ENCODE measurements at regions not wholly inside any gene's neighbourhood (a gene's known extent, or its start where the extent isn't known, plus 50 kb on each side); places are given as distances from the start of the nearest gene placed in this dataset.

GRCh38 chr5:130268489-130268888, 364.2 kb downstream of the CHSY3 start:
- Mint-ChIP-seq H3K36me3 (no peaks in the 10 kb centered on the region), H3K9me3 (no peaks in the 10 kb centered on the region), H3K4me3 (no peak overlapping the region), H3K4me1 (no peaks in the 10 kb centered on the region), H3K27ac (no peak overlapping the region), H3K27me3 (no peaks in the 10 kb centered on the region)
- H3K9me3 ChIP-seq (ENCODE audit: low read length) = no peaks in the 10 kb centered on the region
- DNase-seq = no peak
- POLR2A ChIA-PET = no interaction called here
- H3K4me3 ChIP-seq (ENCODE audit: low read length) = no peak overlapping the region
- H3K4me1 ChIP-seq (ENCODE audit: insufficient read depth, low read length) = no peaks in the 10 kb centered on the region
- no peak overlapping the region for H3K27ac ChIP-seq (ENCODE audit: low read depth, low read length)
- H3K27me3 ChIP-seq (ENCODE audit: insufficient read depth, low read length, poor library complexity, severe bottlenecking) = no peaks in the 10 kb centered on the region
- no peaks in the 10 kb centered on the region for H3K36me3 ChIP-seq (ENCODE audit: insufficient read depth, low read length)
- CTCF ChIA-PET = no interaction called here

GRCh38 chr5:130267926-130268325, 363.7 kb downstream of the CHSY3 start:
- ChIA-PET POLR2A (no interaction called here), CTCF (no interaction called here)
- H3K36me3 ChIP-seq (ENCODE audit: insufficient read depth, low read length) = no peaks in the 10 kb centered on the region
- H3K27ac Mint-ChIP-seq = no peak overlapping the region
- no peaks in the 10 kb centered on the region for H3K36me3 Mint-ChIP-seq
- no peaks in the 10 kb centered on the region for H3K27me3 ChIP-seq (ENCODE audit: insufficient read depth, low read length, poor library complexity, severe bottlenecking)
- DNase-seq = no peak
- H3K27ac ChIP-seq (ENCODE audit: low read depth, low read length) = no peak overlapping the region
- no peak overlapping the region for H3K4me3 ChIP-seq (ENCODE audit: low read length)
- H3K4me1 ChIP-seq (ENCODE audit: insufficient read depth, low read length) = no peaks in the 10 kb centered on the region
- H3K4me3 Mint-ChIP-seq = no peak overlapping the region
- H3K27me3 Mint-ChIP-seq = peaks cover 0 to 2% of the 10 kb centered on the region in 2 donors
- H3K9me3 Mint-ChIP-seq = no peaks in the 10 kb centered on the region
- H3K4me1 Mint-ChIP-seq = no peaks in the 10 kb centered on the region
- no peaks in the 10 kb centered on the region for H3K9me3 ChIP-seq (ENCODE audit: low read length)

GRCh38 chr5:130260481-130260880, 356.2 kb downstream of the CHSY3 start:
- no peak overlapping the region for H3K27ac Mint-ChIP-seq
- H3K4me3 Mint-ChIP-seq = no peak overlapping the region
- H3K36me3 ChIP-seq (ENCODE audit: insufficient read depth, low read length) = no peaks in the 10 kb centered on the region
- no peaks in the 10 kb centered on the region for H3K4me1 Mint-ChIP-seq
- ChIA-PET CTCF (no interaction called here), POLR2A (no interaction called here)
- no peaks in the 10 kb centered on the region for H3K9me3 ChIP-seq (ENCODE audit: low read length)
- peaks cover 0 to 3% of the 10 kb centered on the region in 2 donors for H3K27me3 Mint-ChIP-seq
- peaks cover under 1 to 9% (median 4%) of the 10 kb centered on the region in 5 donors for H3K9me3 Mint-ChIP-seq
- H3K27me3 ChIP-seq (ENCODE audit: insufficient read depth, low read length, poor library complexity, severe bottlenecking) = no peaks in the 10 kb centered on the region
- no peaks in the 10 kb centered on the region for H3K36me3 Mint-ChIP-seq
- H3K4me1 ChIP-seq (ENCODE audit: insufficient read depth, low read length) = no peaks in the 10 kb centered on the region
- no peak for DNase-seq
- no peak overlapping the region for H3K4me3 ChIP-seq (ENCODE audit: low read length)
- H3K27ac ChIP-seq (ENCODE audit: low read depth, low read length) = no peak overlapping the region

GRCh38 chr5:130251931-130252330, 347.7 kb downstream of the CHSY3 start:
- DNase-seq = no peak
- POLR2A ChIA-PET = no interaction called here
- H3K9me3 ChIP-seq (ENCODE audit: low read length) = no peaks in the 10 kb centered on the region
- no peaks in the 10 kb centered on the region for H3K4me1 ChIP-seq (ENCODE audit: insufficient read depth, low read length)
- Mint-ChIP-seq H3K9me3 (peaks cover 3 to 12% (median 6%) of the 10 kb centered on the region in 5 donors), H3K36me3 (no peaks in the 10 kb centered on the region), H3K27me3 (peaks cover 0 to 2% of the 10 kb centered on the region in 2 donors), H3K4me3 (no peak overlapping the region), H3K27ac (no peak overlapping the region), H3K4me1 (no peaks in the 10 kb centered on the region)
- H3K27me3 ChIP-seq (ENCODE audit: insufficient read depth, low read length, poor library complexity, severe bottlenecking) = no peaks in the 10 kb centered on the region
- H3K4me3 ChIP-seq (ENCODE audit: low read length) = no peak overlapping the region
- CTCF ChIA-PET = no interaction called here
- no peaks in the 10 kb centered on the region for H3K36me3 ChIP-seq (ENCODE audit: insufficient read depth, low read length)
- no peak overlapping the region for H3K27ac ChIP-seq (ENCODE audit: low read depth, low read length)

GRCh38 chr5:130243641-130244040, 339.4 kb downstream of the CHSY3 start:
- no peaks in the 10 kb centered on the region for H3K27me3 Mint-ChIP-seq
- H3K27me3 ChIP-seq (ENCODE audit: insufficient read depth, low read length, poor library complexity, severe bottlenecking) = no peaks in the 10 kb centered on the region
- no peak overlapping the region for H3K27ac ChIP-seq (ENCODE audit: low read depth, low read length)
- H3K4me1 Mint-ChIP-seq = no peaks in the 10 kb centered on the region
- POLR2A ChIA-PET = no interaction called here
- H3K36me3 Mint-ChIP-seq = no peaks in the 10 kb centered on the region
- CTCF ChIA-PET = no interaction called here
- H3K4me1 ChIP-seq (ENCODE audit: insufficient read depth, low read length) = no peaks in the 10 kb centered on the region
- no peak overlapping the region for H3K27ac Mint-ChIP-seq
- DNase-seq = no peak
- H3K4me3 ChIP-seq (ENCODE audit: low read length) = no peak overlapping the region
- H3K9me3 Mint-ChIP-seq = peaks cover 0 to 2% (median 0%) of the 10 kb centered on the region in 5 donors
- no peaks in the 10 kb centered on the region for H3K36me3 ChIP-seq (ENCODE audit: insufficient read depth, low read length)
- H3K4me3 Mint-ChIP-seq = no peak overlapping the region
- H3K9me3 ChIP-seq (ENCODE audit: low read length) = no peaks in the 10 kb centered on the region

- no peak overlapping the region for H3K4me3 Mint-ChIP-seq
- CTCF ChIA-PET = no interaction called here
Observed at GRCh38 chr5:130237721-130238120, 333.5 kb downstream of the CHSY3 start.

More at GRCh38 chr5:130237721-130238120, 333.5 kb downstream of the CHSY3 start:
- H3K4me1 ChIP-seq (ENCODE audit: insufficient read depth, low read length) = no peaks in the 10 kb centered on the region
- H3K36me3 Mint-ChIP-seq = no peaks in the 10 kb centered on the region
- H3K27me3 ChIP-seq (ENCODE audit: insufficient read depth, low read length, poor library complexity, severe bottlenecking) = no peaks in the 10 kb centered on the region
- H3K4me3 ChIP-seq (ENCODE audit: low read length) = no peak overlapping the region
- H3K27ac ChIP-seq (ENCODE audit: low read depth, low read length) = no peak overlapping the region
- peaks cover 0 to 6% (median 4%) of the 10 kb centered on the region in 5 donors for H3K9me3 Mint-ChIP-seq
- H3K9me3 ChIP-seq (ENCODE audit: low read length) = no peaks in the 10 kb centered on the region
- no peak for DNase-seq
- no peak overlapping the region for H3K27ac Mint-ChIP-seq
- no peaks in the 10 kb centered on the region for H3K36me3 ChIP-seq (ENCODE audit: insufficient read depth, low read length)
- POLR2A ChIA-PET = no interaction called here
- no peaks in the 10 kb centered on the region for H3K4me1 Mint-ChIP-seq
- no peaks in the 10 kb centered on the region for H3K27me3 Mint-ChIP-seq

Measured in CD8-positive, alpha-beta memory T cell (primary cell).